Esophagus mucosa (tissue), 1 donor: ENCODE measurements at regions not wholly inside any gene's neighbourhood (a gene's known extent, or its start where the extent isn't known, plus 50 kb on each side); places are given as distances from the start of the nearest gene placed in this dataset.
A peak's percentile ranks its signal among the peaks of the same experiment; 100 is the strongest.
"Not testable (repeated sequence)": the region's sequence is repeated elsewhere in the genome, so short reads cannot be mapped to it uniquely, and the experiment has no call there.

Experiments used
- ATAC-seq: fragments of 200-7000 bp; cut with Tn5 transposase; one replicate; pipeline ENCODE4 v1.9.1; 2020
- donor health status: DM: yes; HTN: yes; CAD: no.

DNA sequence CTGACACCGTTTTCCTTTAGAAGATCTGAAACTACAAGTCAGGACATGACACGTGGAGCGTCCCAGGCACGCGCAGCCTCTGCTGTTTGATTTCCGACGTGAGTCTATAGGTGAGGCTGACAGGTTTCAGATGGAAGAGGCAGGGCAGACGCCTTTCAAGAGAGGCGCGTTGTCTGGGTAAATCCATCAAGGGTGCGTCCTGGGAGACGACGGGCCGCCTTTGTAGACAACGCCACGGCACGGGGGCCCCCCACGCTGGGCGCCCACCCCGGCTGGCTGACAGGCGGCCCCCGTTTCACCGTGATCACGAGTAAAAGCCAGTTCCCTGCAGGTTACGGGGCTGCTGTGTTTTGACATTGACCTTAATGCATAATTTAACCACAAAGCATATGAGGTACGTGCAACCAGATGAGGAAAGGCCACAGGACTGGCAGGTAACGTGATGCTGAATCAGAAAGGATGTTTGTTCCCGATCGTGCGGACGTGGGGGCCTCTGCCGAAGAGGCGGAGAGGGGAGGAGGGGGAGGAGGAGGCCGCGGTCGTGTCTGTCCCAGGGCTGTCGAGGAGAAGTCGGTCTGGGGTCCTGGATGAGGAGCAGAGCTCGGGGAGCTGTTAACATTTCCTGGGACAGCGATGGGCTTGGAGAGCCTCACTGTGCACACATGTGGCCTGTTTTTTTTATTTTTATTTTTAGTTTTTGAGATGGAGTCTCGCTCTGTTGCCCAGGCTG, 51.1 kb upstream of the PPP2R3B start:
- ATAC-seq: peak; percentile 76

DNA sequence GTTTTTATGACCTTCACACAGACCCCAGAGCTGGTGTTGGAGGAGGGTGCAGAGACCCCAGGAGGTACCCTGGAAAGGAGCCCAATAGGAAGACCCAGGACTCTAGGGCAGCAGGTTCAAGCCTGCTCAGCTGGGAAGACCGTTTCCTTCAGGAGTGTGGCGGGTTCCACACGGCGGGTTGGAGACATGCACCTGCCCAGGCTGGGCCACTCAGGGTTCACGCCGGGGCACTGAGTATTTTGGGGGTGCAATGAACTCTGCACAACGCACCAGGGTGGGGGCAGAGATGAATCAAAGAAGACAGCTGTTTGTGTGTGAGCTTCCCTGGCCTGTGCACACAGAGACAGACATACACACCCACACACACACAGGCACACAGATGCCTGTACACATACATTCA, 52.5 kb upstream of the PPP2R3B start:
- no peak for ATAC-seq

DNA sequence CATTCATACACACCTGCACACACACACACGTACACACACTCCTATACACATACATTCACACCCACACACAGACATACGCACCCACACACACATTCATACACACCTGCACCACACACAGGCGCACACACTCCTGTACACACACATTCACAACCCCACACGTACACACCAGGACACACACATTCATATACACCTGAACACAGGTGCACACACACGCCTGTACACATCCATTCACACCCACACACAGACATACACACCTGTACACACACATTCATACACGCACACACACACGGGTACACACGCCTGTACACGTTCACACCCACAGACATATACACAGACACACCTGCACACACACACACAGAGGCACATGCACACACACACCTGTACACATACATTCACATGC, 53.0 kb upstream of the PPP2R3B start:
- no peak for ATAC-seq

DNA sequence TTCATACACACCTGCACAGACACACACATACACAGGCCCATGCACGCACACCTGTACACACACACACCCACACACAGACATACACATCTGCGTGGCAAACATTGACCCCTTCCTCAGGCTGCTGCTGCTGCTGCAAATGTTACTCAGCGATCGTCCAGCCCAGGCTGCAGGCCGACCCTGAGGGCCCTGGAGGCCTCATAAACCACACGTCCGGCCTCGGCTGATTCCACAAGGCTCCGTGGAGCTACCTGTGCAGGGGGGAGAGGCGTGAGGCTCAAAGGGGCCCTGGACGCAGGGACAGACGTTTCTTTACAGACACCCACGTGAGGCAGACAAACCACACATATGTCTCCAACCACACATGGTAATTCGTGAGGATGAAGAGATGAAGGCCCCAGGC, 53.9 kb upstream of the PPP2R3B start:
- no peak for ATAC-seq

DNA sequence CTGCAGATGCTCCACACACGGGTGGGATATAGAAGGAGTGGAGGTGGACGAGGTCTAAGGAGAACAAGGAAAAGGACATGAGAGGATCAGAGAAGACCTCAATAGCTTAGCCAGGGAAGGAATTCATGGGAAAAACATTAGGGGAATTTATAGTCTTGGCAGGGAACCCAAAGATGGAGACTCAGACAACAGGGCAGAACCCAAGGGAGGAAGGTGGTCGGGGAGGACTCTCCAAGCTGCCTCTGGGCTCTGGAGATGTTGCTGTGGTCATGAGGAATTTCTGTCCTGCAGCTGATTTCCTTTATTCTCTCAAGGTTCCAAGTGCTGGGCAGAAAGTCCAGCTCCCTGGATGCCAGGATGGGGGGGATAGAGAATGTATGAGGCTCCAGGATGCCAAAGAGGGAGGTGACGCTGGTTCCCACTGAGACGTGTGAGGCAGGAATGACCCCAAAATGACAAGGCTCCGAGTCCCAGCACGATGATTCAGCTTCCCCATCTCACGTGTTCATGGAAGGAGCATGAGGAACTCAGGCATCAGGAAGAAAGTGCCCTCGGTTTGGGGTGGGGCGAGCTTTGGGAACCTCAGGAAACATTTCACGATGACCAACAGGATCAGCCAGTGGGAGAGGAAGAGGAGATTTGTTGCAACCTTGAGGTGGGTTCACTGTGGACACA, 57.0 kb upstream of the PPP2R3B start:
- no peak for ATAC-seq

DNA sequence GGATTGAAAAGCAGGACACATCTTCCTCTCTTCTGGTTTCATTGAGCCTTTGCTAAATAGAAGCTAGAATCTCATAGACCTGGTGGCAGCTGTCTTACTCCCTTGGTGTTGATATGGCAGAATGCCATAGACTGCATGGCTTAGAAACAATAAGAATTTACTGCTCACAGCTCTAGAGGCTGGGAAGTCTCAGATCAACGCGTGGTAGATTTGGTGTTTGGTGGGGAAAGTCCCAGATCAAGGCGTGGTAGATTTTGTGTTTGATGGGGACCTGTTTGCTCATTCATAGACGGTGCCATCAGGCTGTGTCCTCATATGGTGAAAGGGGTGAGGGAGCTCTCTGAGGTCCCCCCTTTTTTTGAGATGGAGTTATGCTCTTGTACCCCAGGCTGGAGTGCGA, 57.6 kb upstream of the PPP2R3B start:
- ATAC-seq: no peak

DNA sequence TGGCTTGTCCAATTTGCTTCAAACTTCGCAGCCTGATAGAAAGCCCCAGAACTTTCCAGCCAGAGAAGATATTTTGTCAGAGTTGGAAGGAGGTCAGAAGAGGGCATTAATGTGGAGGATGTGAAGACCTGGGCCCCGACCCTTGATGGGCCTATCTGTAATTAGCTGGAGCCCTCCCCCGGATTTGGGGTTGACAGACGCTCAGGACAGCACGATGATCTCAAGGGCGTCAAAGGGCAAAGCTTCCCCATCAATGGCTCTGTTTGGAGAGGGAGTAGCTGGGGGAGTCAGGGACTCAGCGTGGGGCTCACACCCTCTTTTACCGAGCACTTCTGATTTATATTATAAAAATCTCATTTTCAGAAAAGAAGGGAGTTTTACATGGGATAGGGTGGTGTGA, 59.0 kb upstream of the PPP2R3B start:
- no peak for ATAC-seq

DNA sequence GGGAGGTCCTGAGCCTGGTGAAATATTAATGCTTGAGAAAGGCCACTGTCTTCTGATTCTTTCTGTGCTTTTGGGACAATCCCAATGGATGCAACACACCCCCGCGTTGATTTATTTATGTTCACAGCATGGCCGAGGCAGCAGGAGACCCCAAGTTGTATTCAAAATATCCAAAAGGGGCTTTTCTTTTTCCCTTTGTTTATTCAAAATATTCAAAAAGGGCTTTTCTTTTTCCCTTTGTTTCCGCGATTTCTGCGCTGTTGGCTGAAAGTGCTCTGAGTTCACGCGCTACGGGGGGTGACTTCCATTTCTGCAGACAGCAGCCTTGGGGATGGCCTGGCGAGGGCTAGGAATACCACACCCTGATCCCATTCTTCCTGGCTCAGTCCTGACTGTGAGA, 59.5 kb upstream of the PPP2R3B start:
- no peak for ATAC-seq

DNA sequence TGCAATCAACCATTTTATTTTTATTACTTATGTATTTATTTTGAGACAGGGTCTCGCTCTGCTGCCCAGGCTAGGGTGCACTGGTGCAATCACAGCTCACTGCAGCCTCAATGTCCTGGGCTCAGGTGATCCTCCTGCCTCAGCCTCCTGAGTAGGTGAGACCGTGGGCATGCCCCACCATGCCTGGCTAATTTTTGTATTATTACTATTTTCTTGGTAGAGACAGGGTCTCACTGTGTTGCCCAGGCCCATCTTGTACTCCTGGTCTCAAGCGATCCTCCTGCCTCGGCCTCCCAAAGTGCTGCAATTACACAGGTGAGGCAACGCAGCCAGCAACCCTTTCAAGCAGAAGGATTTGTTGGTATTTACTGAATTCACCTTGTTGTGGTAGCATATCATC, 60.3 kb upstream of the PPP2R3B start:
- no peak for ATAC-seq

DNA sequence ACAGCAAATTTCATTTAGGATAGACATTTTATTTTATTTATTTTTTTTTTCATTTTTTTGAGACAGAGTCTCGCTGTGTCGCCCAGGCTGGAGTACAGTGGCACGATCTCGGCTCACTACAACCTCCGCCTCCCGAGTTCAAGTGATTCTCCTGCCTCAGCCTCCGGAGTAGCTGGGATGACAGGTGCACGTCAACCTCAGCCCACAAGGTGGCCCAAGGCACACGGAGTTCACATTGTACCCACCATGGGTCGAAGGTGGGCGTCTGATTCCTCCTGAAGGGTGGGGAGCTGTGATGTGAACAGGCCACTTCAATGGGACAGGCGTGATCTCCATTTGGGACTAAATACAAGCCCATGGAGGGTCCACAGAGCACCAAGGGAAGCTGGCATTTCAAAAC, 65.0 kb upstream of the PPP2R3B start:
- not testable (repeated sequence) for ATAC-seq

DNA sequence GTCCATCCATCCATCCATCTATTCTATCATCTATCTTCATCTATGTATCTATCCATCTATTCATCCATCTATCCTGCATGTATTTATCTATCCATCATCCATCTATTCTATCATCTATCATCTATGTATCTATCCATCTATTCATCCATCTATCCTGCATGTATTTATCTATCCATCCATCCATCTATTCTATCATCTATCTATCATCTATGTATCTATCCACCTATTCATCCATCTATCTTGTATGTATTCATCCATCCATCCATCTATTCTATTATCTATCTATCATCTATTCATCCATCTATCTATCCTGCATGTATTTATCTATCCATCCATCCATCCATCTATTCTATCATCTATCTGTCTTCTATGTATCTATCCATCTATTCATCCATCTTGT, 65.9 kb upstream of the PPP2R3B start:
- no peak for ATAC-seq

DNA sequence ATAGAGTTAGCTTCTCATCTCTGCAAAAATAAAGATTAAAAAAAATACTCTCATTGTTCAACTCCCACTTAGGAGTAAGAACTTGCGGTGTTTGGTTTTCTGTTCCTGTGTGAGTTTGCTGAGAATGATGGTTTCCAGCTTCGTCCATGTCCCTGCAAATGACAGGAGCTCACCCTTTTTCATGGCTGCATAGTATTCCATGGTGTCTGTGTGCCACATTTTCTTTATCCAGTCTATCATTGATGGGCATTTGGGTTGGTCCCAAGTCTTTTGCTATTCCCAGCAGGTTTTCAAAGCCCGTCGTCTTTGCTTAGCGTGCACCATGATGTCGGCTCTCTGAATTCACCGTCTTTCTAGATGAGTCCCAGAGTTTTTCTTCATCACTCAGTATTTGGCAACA, 67.8 kb upstream of the PPP2R3B start:
- ATAC-seq: not testable (repeated sequence)

DNA sequence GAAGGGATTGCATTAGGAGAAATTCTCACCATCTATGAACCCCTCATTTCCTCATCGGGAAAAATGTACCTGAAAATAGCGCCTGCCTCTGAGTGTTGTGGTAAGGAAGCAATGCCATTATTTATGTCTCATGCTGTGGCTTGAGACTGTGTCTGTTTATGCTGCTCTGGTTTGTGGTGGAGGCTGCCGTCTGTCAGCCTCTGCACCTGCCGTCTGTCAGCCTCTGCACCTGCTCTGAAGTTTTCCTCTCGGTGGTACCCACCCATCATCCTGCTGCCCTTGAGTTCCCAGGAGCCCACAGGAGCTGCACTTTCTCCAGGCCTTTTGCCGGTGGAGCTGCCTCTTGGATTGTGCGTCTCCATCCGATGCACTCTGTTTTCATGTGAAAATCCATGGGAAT, 68.5 kb upstream of the PPP2R3B start:
- ATAC-seq: no peak

DNA sequence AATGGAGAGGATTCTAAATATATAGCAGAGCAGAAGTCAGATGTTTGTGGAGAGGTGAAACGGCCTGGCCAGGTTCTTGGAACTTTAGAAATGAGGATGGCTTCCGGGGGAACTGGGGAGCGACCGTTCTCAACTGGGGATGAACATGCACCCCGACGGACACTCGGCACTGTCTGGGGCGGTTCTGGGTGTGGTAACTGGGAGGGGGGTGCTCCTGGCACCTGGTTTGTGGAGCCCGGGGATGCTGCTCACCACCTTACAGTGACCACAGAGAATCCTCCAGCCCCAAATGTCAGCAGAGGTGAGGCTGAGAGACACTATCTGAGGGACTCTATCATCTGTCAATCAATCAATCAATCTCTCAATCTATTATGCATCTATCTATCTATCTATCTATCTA, 69.0 kb upstream of the PPP2R3B start:
- no peak for ATAC-seq

DNA sequence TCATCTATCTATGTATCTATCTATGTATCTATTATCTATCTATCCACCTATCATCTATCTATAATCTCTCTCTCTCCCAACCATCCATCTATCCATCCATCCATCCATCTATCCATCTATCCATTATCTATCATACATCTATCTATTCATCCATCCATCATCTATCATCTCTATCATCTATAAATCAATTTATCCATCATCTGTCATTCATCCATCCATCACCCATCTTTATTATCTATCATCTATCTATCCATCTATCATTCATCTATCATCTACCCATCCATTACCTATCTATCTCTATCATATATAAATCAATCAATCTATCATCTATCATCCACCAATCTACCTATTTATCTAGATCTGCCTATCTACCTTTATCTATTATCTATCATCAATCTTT, 69.4 kb upstream of the PPP2R3B start:
- ATAC-seq: no peak

DNA sequence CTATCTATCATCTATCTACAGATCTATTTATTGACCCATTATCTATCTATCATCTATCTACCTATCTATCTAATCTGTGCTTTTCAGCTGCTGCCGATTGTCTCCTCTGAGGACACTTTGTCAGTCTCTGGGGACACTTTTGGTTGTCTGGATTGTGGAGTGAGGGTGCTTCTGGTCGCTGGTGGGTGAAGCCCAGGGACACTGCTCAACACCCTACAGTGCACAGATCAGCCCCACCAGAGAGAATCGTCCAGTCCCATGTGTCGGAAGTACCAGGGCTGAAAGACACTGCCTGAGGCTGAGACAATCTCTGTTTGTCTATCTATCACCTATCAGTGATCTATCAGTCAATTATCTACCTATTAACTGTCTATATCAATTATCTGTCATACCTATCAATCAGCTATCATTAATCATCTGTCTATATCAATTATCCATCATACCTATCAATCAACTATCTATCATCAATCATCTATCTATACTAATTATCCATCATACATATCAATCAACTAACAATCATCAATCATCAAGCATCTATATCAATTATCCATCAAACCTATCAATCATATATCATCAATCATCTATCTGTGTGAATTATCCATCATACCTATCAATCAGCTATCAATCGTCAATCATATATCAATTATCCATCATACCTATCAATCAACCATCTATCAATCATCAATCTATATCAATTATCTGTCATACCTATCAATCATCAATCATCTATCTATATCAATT, 70.0 kb upstream of the PPP2R3B start:
- no peak for ATAC-seq

DNA sequence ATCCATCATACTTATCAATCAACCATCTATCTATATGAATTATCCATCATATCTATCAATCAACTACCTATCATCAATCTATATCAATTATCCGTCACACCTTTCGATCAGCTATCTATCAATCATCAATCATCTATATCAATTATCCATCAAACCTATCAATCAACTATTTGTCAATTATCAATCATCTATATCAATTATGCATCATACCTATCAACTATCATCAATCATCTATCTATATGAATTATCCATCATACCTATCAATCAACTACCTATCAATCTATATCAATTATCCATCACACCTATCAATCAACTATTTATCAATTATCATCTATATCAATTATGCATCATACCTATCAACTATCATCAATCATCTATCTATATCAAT, 70.6 kb upstream of the PPP2R3B start:
- ATAC-seq: no peak

DNA sequence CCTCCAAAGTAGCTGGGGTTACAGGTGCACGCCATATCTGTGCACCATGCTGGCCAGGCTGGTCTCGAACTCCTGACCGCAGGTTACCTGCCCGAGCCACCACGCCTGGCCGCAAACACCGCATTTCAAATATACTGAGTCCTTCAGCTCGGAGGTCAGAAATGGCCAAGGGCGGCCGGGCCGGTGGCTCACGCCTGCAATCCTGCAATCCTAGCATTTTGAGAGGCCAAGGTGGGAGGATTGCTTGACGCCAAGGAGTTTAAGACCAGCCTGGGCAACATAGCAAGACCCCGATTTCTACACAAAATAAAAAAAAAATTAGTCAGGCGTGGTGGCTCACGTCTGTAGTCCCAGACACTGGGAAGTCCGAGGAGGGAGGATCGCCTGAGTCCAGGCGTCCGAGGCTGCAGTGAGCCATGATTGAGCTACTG, 71.9 kb upstream of the PPP2R3B start:
- no peak for ATAC-seq

DNA sequence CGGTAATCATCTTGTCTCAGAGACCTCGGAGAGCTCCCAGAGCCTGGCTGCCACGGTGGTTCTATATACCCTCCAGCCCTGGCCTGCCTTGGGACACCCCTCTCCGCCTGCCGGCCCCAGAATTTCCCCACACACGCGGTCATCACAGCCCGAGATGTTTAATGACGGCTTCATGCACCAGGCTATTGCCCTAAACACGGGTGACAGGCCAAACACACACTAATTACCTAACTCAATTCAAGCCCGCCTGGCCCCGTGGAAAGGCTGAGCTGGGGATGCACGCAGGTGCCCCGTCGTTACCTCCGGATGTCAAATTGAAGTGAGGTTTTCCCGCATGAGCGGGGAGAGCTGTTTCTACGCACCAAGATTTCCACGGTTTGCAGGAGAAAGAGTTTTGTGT, 72.9 kb upstream of the PPP2R3B start:
- ATAC-seq: no peak

DNA sequence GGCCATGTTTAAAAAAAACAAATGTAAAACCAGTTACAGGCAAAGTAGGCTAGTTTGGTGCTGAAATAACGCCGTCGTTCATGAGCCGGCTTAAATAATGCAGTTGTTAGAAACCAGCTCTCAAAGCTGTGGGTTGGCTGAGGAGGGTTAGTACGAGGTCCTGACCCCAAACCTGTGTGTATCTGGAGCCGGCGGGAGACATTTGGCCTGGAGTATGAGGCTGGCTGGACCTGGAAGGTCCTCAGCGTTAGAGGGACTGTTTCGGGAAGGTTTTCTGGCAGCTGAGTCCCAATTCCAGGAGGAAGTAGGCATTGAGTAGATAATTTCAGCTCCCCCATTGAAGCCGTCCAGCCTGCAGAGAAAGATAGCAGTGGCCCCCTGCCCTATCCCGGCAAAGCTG, 73.4 kb upstream of the PPP2R3B start:
- no peak for ATAC-seq

DNA sequence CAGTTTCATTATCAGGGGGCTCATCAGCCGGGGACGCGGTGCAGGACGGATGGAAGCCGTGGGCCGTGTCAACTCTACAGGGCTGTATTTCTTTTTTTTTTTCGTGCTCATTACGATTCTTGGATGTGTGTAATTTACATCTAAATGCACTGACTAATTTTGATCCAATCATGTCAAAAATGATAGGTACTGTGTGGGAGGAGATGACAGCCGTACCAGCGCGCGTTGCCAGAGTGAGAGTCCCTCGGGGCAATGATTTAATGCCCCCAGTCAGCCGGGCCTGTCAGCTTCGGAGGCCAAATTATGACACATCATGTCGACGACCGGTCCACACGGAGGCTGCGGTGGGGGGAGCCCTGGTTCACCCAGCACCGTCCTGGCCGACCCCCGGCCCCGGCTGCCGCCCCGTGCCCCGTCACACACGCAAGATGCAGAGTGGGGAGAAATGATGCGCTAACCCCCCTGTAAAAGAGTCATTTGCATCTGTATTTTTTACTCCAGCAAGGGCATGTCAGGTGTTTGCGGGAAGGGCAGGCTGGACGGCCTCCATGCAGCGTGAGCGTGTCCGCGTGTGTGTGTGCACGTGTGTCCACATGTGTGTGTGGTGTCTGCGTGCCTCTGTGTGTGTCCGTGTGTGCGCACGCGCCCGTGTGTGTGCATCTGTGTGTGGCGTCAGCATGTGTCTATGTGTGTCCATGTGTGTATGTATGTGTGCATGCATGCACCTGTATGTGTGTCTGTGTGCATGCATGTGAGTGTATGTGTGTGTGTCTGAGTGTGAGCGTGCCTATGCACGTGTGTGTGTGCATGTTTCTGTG, 74.3 kb upstream of the PPP2R3B start:
- ATAC-seq: no peak

DNA sequence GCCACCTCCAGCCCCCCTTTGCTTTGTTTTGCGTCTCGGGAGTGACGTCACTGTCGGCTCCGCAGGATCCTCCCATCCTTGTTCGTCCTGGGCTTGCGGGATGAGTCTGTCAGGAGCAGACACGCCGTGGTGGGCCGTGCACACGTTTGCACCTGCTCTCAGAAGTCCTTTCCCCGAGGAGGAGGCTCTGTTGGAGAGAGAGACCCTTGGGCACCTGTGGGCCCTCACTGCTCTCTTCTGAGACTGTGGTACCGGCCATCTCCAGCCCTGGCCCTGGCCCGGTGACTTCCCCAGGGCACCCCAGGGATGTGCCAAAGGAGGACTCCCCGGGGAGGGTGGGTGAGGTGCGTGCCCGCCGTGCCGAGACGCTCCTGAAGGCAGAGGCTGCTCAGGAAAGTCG, 76.1 kb upstream of the PPP2R3B start:
- no peak for ATAC-seq
